ENCODE measurements at regions not wholly inside any gene's neighbourhood (a gene's known extent, or its start where the extent isn't known, plus 50 kb on each side); places are given as distances from the start of the nearest gene placed in this dataset.

GRCh38 chr6:90849686-90850085, 262.8 kb upstream of the MAP3K7 start:
- Histone ChIP-seq H3K27ac (ENCODE audit: low read depth, low read length) (no peak overlapping the region), H4K20me1 (replicated peaks in 1 of 2; ENCODE audit: control insufficient read depth in 1 of 2, insufficient read depth in 2 of 2, low read length in 2 of 2) (no peaks in the 10 kb centered on the region), H3K9me3 (ENCODE audit: insufficient read depth in 2 of 2, low read depth in 1 of 2, low read length in 1 of 2) (no peaks in the 10 kb centered on the region), H2BK15ac (ENCODE audit: low read length) (no peak overlapping the region), H3K36me3 (ENCODE audit: control insufficient read depth in 2 of 4, insufficient read depth in 4 of 4, low read length in 3 of 4) (no peaks in the 10 kb centered on the region), H4K5ac (ENCODE audit: insufficient read length, low read depth, low read length) (no peak overlapping the region), H2BK12ac (ENCODE audit: low read depth, low read length) (no peak overlapping the region), H4K8ac (ENCODE audit: extremely low read depth, insufficient read depth, low read length) (no peak overlapping the region), H2AK5ac (ENCODE audit: low read depth, low read length) (no peak overlapping the region), H3K4ac (replicated peaks; ENCODE audit: insufficient read length, low read depth, low read length) (no peak overlapping the region), H3K79me1 (ENCODE audit: low read depth, low read length) (no peaks in the 10 kb centered on the region), H2BK120ac (replicated peaks; ENCODE audit: low read depth, low read length) (no peak overlapping the region), H3K23ac (ENCODE audit: insufficient read length) (no peak overlapping the region), H3K27me3 (replicated peaks in 1 of 4; ENCODE audit: control insufficient read depth in 3 of 4, extremely low read depth in 1 of 4, insufficient read depth in 3 of 4, low read length in 3 of 4) (no peaks in the 10 kb centered on the region), H4K91ac (replicated peaks; ENCODE audit: insufficient read length, low read length) (no peak overlapping the region), H3K79me2 (ENCODE audit: control insufficient read depth in 1 of 2, insufficient read depth in 2 of 2, low read length in 2 of 2) (no peaks in the 10 kb centered on the region), H3K4me3 (ENCODE audit: extremely low read depth in 1 of 4, insufficient read depth in 2 of 4, low read depth in 3 of 4, low read length in 4 of 4) (no peak overlapping the region), H3K18ac (ENCODE audit: extremely low read depth, low read length) (no peak overlapping the region), H2BK20ac (ENCODE audit: low read length) (no peak overlapping the region), H2AFZ (ENCODE audit: low read length) (0 out of 2 replicates have a peak overlapping the region, but pooled peaks have one; percentile 5), H2BK5ac (ENCODE audit: low read depth, low read length) (no peak overlapping the region), H3K56ac (replicated peaks; ENCODE audit: insufficient read length, low read depth, low read length) (no peak overlapping the region), H3K23me2 (ENCODE audit: low read depth, low read length) (no peaks in the 10 kb centered on the region; the same call in 1 of the 2 replicates), H3K14ac (ENCODE audit: insufficient read length) (no peak overlapping the region), H3K4me1 (replicated peaks in 1 of 4; ENCODE audit: control insufficient read depth in 3 of 4, insufficient read depth in 4 of 4, low read length in 3 of 4) (peaks cover 0 to 6% (median 0%) of the 10 kb centered on the region in 4 experiments; a peak in 1 of 7 replicates), H3K9ac (replicated peaks in 1 of 4; ENCODE audit: extremely low read depth in 1 of 4, low read depth in 3 of 4, low read length in 3 of 4) (no peak overlapping the region), H3K4me2 (ENCODE audit: insufficient read depth in 1 of 2, low read depth in 2 of 2, low read length in 2 of 2) (no peak overlapping the region)
- DNase-seq (ENCODE audit: low read depth in 1 of 2, low spot score in 2 of 2) (no peak), FAIRE-seq (no peak)
- 83% methylated on average over 3 of the region's 3 CpGs; no CpG with 5 or more reads in 1 of the 2 experiments for WGBS, 2 experiments (ENCODE audit: extremely low coverage in 1 of 2, insufficient coverage in 1 of 2, insufficient read length in 1 of 2, insufficient replicate concordance in 2 of 2, low coverage in 1 of 2, low lambda C conversion rate in 2 of 2, missing lambda C conversion rate in 1 of 2)
- CTCF ChIA-PET (ENCODE audit: partially characterized antibody), result interaction anchor here (0.6 to 1.9 kb wide), 2 partner anchors 10 to 1458 kb away, joined by 3 to 7 read pairs; no protein-coding TSS in a partner anchor
- POLR2A ChIA-PET (ENCODE audit: partially characterized antibody), result no interaction called here
- TF ChIP-seq TAF1 (IDR thresholded peaks at IDR 0.05; ENCODE audit: low read depth, low read length), result no peak
- TF ChIP-seq MAX (IDR thresholded peaks at IDR 0.05), result no peak
- TF ChIP-seq TEAD4 (IDR thresholded peaks at IDR 0.05; ENCODE audit: low read depth, low read length), result no peak
- TF ChIP-seq SUZ12 (IDR thresholded peaks at IDR 0.05; ENCODE audit: low read length), result no peak
- no peak for TF ChIP-seq BCL11A (IDR thresholded peaks at IDR 0.05; ENCODE audit: low read depth in 2 of 2, low read length in 2 of 2)
- no peak for TF ChIP-seq POLR2A (IDR thresholded peaks at IDR 0.05; ENCODE audit: control extremely low read depth in 1 of 2, low read depth in 2 of 2, low read length in 2 of 2)
- no peak for TF ChIP-seq RBBP5 (IDR thresholded peaks at IDR 0.05; ENCODE audit: borderline replicate concordance, low read depth, low read length)
- no peak for TF ChIP-seq ATF2 (IDR thresholded peaks at IDR 0.05; ENCODE audit: low read length)
- TF ChIP-seq KDM1A (IDR thresholded peaks at IDR 0.05; ENCODE audit: borderline replicate concordance, low read length), result no peak
- no peak for TF ChIP-seq TCF12 (IDR thresholded peaks at IDR 0.05; ENCODE audit: low read depth, low read length)
- TF ChIP-seq POLR2AphosphoS5 (IDR thresholded peaks at IDR 0.05; ENCODE audit: low read depth, low read length), result no peak

All from H1 (cell line).